Aorta (tissue), 5 donors: ENCODE measurements at regions not wholly inside any gene's neighbourhood (a gene's known extent, or its start where the extent isn't known, plus 50 kb on each side); places are given as distances from the start of the nearest gene placed in this dataset.

Source experiments
- ATAC-seq: fragments of 200-7000 bp; cut with Tn5 transposase; one replicate; pipeline ENCODE4 v1.9.1; 2022; ENCODE audit warnings: moderate library complexity; ENCODE audit not compliant: low FRiP score
- DNase-seq, 2 donors: peaks; one replicate each; pipeline ENCODE4 v3.0.0-alpha.2; 2020
- H3K27ac ChIP-seq, 2 donors: one replicate each; pipeline ENCODE4 v1.5.1; 2013; ENCODE audit warnings: low read length in 2 of 2, mild to moderate bottlenecking in 2 of 2, moderate library complexity in 2 of 2, control low read depth in 1 of 2, inconsistent platforms in 1 of 2, low read depth in 1 of 2
- H3K27me3 ChIP-seq, 2 donors: one replicate each; pipeline ENCODE4 v1.6.1; 2013; ENCODE audit warnings: control low read depth in 1 of 2, low read length in 1 of 2, mild to moderate bottlenecking in 1 of 2, moderate library complexity in 1 of 2; ENCODE audit not compliant: insufficient read depth in 2 of 2, control insufficient read depth in 1 of 2
- H3K36me3 ChIP-seq, 2 donors: one replicate each; pipeline ENCODE4 v1.6.1; 2013; ENCODE audit warnings: control low read depth in 1 of 2, low read length in 1 of 2, mild to moderate bottlenecking in 1 of 2; ENCODE audit not compliant: insufficient read depth in 2 of 2, control insufficient read depth in 1 of 2
- H3K4me1 ChIP-seq, 2 donors: one replicate each; pipeline ENCODE4 v1.6.1; 2013; ENCODE audit warnings: low read length in 2 of 2, control low read depth in 1 of 2, mild to moderate bottlenecking in 1 of 2, moderate library complexity in 1 of 2; ENCODE audit not compliant: insufficient read depth in 2 of 2, control insufficient read depth in 1 of 2
- H3K4me3 ChIP-seq, 2 donors: one replicate each; pipeline ENCODE4 v1.5.1; 2013; ENCODE audit warnings: low read length in 2 of 2, control low read depth in 1 of 2, mild to moderate bottlenecking in 1 of 2
- H3K9me3 ChIP-seq: one replicate; pipeline ENCODE4 v1.6.1; 2013; ENCODE audit warnings: mild to moderate bottlenecking, low read length; ENCODE audit not compliant: control insufficient read depth
- WGBS, 2 donors: extraction: QIAGEN DNeasy Blood & Tissue Kit; methylation state at CpG; one replicate each; pipeline ENCODE4 v1.1.7; 2013; 5-methylcytosine and 5-hydroxymethylcytosine counted together
- intact Hi-C, 2 donors: fragments of 100-400 bp; cut with DNase I; formaldehyde crosslinking; loops; one replicate each; pipeline versions ENCODE4 v1.14.2 to v1.15.0; 2022
- donor health status: healthy with polysubstance abuse.
- donor health status: Bipolar disorder and iron deficiency.
- donor health status: DM: no; HTN: no; CAD: no.
- donor health status: DM: no; HTN: no; CAD: no.
- donor health status: DM: yes; HTN: yes; CAD: no.

GRCh38 chr1:102586022-102586421, 522.3 kb downstream of the COL11A1 start:
- DNase-seq (no peak), ATAC-seq (no peak)
- Histone ChIP-seq H3K27ac (no peak overlapping the region), H3K36me3 (no peaks in the 10 kb centered on the region), H3K4me3 (no peak overlapping the region), H3K4me1 (no peaks in the 10 kb centered on the region), H3K9me3 (no peaks in the 10 kb centered on the region), H3K27me3 (no peaks in the 10 kb centered on the region)
- intact Hi-C loops, result no loop called here

GRCh38 chr1:102580806-102581205, 527.5 kb downstream of the COL11A1 start:
- Histone ChIP-seq H3K9me3 (no peaks in the 10 kb centered on the region), H3K4me1 (no peaks in the 10 kb centered on the region), H3K36me3 (no peaks in the 10 kb centered on the region), H3K27ac (no peak overlapping the region), H3K27me3 (no peaks in the 10 kb centered on the region), H3K4me3 (no peak overlapping the region)
- intact Hi-C loops, result no loop called here
- 85 to 88% methylated on average over 4 of the region's 4 CpGs for whole genome bisulfite sequencing, 2 donors
- ATAC-seq (no peak), DNase-seq (no peak)

GRCh38 chr1:102578804-102579203, 529.5 kb downstream of the COL11A1 start:
- Histone ChIP-seq H3K27ac (no peak overlapping the region), H3K4me3 (no peak overlapping the region), H3K4me1 (no peaks in the 10 kb centered on the region), H3K27me3 (no peaks in the 10 kb centered on the region), H3K36me3 (no peaks in the 10 kb centered on the region), H3K9me3 (no peaks in the 10 kb centered on the region)
- no peak for DNase-seq
- WGBS, 2 donors, result 54 to 60% methylated on average over 2 of the region's 2 CpGs
- intact Hi-C loops, result no loop called here
- no peak for ATAC-seq

DNA sequence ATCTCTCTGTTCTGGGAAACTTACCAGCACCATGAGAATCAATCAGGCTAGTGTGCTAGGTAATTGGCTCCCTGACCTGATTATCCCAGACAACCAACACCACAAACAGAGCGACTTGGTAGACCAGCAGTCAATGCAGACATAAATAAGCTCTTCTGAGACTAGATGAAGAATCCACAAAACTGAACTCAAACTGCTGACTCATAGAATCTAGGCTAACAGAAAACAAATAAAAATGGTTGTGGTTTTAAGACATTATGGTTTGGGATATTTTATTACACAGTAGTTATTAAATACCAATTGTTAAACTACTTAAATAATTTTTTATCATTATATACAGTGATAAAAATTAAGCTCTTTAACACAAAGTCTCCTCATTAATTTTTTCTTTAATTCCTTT, 535.7 kb downstream of the COL11A1 start:
- H3K27ac ChIP-seq, result no peak overlapping the region
- intact Hi-C loops, result no loop called here
- H3K36me3 ChIP-seq, result no peaks in the 10 kb centered on the region
- no peaks in the 10 kb centered on the region for H3K27me3 ChIP-seq
- DNase-seq (no peak), ATAC-seq (no peak)
- H3K4me3 ChIP-seq, result no peak overlapping the region
- WGBS, 2 donors, result 67 to 78% methylated on average over 1 of the region's 1 CpG
- H3K4me1 ChIP-seq, result no peaks in the 10 kb centered on the region
- H3K9me3 ChIP-seq, result no peaks in the 10 kb centered on the region

DNA sequence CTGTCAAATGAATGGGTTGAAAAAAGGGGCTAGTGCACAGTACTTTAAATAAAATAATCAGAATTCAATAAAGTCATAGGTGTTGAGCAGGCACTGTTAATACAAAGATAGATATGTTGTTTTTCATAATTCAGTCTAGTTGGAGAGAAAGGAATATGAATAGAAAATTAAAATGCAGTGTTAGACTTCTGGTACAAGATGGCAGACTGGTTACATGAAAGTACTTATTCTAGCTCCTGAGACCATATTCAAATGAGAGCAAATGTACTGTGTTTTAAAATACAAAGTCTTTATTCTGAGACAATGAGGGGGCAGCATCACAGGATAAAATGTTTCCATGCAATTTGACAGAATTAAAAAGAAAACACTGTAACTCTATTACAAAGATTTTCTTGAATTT, 542.1 kb downstream of the COL11A1 start:
- Histone ChIP-seq H3K4me3 (no peak overlapping the region), H3K27ac (no peak overlapping the region), H3K27me3 (no peaks in the 10 kb centered on the region), H3K4me1 (no peaks in the 10 kb centered on the region), H3K9me3 (no peaks in the 10 kb centered on the region), H3K36me3 (no peaks in the 10 kb centered on the region)
- DNase-seq (no peak), ATAC-seq (no peak)
- intact Hi-C loops, result no loop called here

- H3K27ac ChIP-seq, result no peak overlapping the region
- no peaks in the 10 kb centered on the region for H3K36me3 ChIP-seq
- intact Hi-C loops, result no loop called here
- ATAC-seq (no peak), DNase-seq (no peak)
- H3K9me3 ChIP-seq, result no peaks in the 10 kb centered on the region
- H3K4me1 ChIP-seq, result no peaks in the 10 kb centered on the region
- 71 to 78% methylated on average over 1 of the region's 1 CpG for WGBS, 2 donors
- no peaks in the 10 kb centered on the region for H3K27me3 ChIP-seq
- H3K4me3 ChIP-seq, result no peak overlapping the region
Observed at GRCh38 chr1:102562380-102562779, 545.9 kb downstream of the COL11A1 start.

GRCh38 chr1:102550729-102551384, 554.1 kb upstream of the OLFM3 start:
- H3K4me3 ChIP-seq, result no peak overlapping the region
- intact Hi-C loops, result no loop called here
- DNase-seq, result no peak
- H3K4me1 ChIP-seq, result no peaks in the 10 kb centered on the region
- ATAC-seq, result no peak
- WGBS, 2 donors, result 77% methylated on average over 2 of the region's 2 CpGs
- no peaks in the 10 kb centered on the region for H3K9me3 ChIP-seq
- H3K27ac ChIP-seq, result no peak overlapping the region
- H3K27me3 ChIP-seq, result no peaks in the 10 kb centered on the region
- no peaks in the 10 kb centered on the region for H3K36me3 ChIP-seq

DNA sequence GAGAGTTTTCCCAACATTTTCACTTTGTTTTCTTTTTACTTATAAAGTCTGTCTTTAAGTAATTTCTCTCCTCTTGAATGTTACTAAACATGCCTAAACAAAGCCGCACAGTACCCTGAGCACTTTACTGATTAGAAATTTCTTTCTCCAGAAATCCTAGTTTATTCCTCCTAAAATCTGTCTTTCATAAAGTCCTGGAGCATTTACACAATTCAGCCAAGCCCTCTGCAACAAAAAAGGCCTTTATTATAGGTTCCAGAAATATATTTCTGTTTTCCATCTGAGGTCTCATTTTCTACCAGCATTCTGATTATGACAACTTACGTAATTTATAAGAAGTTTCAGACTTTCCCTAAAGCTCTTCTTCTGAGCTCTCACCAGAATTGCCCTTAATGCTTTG, 549.5 kb upstream of the OLFM3 start:
- intact Hi-C loops, result no loop called here
- H3K36me3 ChIP-seq, result no peaks in the 10 kb centered on the region
- H3K4me3 ChIP-seq, result no peak overlapping the region
- no peaks in the 10 kb centered on the region for H3K27me3 ChIP-seq
- no peak for DNase-seq
- H3K4me1 ChIP-seq, result no peaks in the 10 kb centered on the region
- ATAC-seq, result no peak
- H3K27ac ChIP-seq, result no peak overlapping the region
- H3K9me3 ChIP-seq, result no peaks in the 10 kb centered on the region
- 58 to 73% methylated on average over 2 of the region's 2 CpGs for WGBS, 2 donors

DNA sequence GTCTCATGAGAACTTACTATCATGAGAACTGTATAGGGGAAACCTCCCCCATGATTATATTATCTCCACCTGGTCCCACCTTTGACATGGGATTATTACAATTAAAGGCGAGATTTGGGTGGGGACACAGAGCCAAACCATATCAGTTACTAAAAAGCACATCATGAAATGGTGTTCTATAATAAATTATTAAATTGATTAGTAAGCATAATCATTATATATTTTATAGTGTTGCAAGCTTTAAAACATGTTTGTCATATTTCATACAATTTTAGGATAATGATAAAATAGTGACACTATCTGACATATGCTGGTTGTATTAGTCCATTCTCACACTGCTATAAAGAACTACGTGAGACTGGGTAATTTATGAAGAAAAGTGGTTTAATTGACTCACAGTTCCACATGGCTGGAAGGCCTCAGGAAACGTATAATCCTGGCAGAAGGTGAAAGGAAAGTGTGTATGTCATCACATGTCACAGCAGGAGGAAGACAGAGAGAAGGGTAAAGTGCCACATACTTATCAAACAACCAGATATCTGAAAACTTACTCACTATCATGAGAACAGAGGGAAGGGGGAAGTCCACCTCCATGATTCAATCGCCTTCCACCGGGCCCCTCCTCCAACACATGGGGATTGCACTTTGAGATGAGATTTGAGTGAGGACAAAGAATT, 539.2 kb upstream of the OLFM3 start:
- ATAC-seq, result no peak
- intact Hi-C loops, result no loop called here

More for the DNA sequence above, 539.2 kb upstream of the OLFM3 start:
- 78 to 82% methylated on average over 5 of the region's 5 CpGs for WGBS, 2 donors
- no peaks in the 10 kb centered on the region for H3K4me1 ChIP-seq
- no peaks in the 10 kb centered on the region for H3K27me3 ChIP-seq
- no peak for DNase-seq
- H3K9me3 ChIP-seq, result no peaks in the 10 kb centered on the region
- H3K4me3 ChIP-seq, result no peak overlapping the region
- H3K36me3 ChIP-seq, result no peaks in the 10 kb centered on the region
- H3K27ac ChIP-seq, result no peak overlapping the region
